ENCODE measurements at regions not wholly inside any gene's neighbourhood (a gene's known extent, or its start where the extent isn't known, plus 50 kb on each side); places are given as distances from the start of the nearest gene placed in this dataset.
"Not testable (repeated sequence)": the region's sequence is repeated elsewhere in the genome, so short reads cannot be mapped to it uniquely, and the experiment has no call there.

DNA sequence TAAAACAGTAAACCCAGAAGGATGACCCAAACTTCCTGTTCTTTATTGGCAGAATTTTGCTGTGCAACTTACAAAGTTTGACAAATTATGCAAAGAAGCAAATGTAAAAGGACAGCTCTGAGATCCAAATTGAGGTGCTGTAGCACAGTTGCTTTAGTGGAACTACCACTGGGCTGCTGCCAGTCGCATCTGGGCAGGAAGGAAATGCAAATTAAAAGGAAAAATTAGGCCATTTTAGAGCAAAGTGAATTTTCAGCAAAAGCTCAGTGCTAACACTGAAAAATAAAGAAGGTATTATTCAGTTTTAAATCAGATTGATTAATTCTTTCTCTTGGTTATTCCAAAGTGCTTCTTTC is 104.5 kb downstream of the ZMAT3 start:
- DNase-seq = peak in 23 of 58 donors; percentile 0 to 70 (median 7)

DNA sequence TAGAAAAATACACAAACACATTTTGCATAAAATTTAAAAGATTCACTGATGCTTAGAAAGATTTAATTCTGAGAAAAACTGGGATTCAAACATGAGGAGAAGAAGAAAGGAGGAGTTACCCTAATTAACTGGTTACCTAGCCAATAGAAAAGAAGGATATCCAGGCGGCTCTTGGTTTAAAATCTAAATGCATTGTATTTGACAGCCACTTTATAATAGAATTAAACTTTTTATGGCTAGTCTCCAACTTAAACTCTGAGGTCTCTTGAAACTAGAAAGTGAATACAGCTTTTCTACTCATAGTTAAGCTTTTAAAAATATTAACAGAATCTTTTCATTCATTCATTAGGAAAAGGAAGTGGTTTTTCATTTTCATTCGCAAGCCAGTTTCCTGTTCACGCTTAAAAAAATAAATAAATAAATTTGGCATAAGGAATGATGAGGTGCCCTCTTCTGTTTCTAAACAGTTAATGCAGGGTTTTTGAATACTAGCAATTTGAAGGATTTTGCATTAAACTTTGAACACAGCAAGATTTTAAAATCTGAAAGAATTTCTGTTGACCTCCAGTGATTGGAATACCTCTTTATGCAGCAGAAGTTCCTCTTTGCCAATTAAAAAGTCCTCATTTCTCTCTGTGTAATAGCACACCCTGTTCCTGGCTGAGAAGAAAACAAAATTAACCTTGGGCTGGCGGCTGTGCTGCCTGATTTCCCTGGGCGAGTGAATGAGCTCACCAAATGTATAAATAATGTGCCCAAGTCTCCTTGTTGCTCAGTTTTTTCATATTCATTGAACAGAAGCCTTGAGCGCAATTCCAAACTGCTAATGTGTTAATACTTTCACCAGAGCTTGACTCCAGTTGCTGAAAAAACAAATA is 105.1 kb downstream of the ZMAT3 start:
- DNase-seq = peak in 38 of 58 donors; percentile 0 to 84 (median 18)

DNA sequence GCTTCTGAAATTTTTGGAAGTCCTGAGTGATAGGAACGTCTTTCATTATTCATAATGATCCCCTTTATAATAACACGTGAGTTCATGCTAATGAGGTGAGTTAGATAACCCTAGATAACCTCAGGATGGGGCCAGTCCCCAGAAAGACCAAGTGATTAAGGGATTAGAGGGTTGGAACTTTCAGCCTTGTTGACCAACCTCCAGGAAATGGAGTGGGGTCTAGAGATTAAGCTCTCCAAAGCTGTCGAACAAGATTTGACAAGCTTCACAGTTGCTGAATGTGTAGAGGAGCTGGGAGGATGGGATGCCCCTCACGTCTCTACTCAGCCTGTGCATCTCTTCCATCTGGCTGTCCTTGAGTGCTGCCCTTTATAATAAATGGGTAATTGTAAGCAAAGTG is 107.1 kb downstream of the ZMAT3 start:
- no peak for DNase-seq

DNA sequence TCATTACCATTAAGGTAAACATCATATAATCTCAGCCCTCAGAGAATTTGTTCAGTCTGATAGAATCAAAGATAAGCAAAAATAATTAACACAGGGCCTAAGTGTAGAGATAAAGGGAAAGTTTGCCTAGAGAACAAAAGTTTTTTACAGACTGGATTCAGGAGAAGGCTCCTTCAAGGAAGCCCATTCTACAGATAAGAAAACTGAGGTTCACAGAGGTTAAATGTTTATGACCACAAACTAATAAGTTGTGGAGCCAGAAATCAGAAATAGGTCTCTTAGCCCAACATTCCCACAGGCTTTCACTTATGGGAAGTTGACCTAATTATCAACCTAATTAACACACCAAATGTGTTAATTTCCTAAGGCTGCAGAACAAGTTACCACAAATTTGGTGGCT is 110.7 kb downstream of the ZMAT3 start:
- no peak for DNase-seq

DNA sequence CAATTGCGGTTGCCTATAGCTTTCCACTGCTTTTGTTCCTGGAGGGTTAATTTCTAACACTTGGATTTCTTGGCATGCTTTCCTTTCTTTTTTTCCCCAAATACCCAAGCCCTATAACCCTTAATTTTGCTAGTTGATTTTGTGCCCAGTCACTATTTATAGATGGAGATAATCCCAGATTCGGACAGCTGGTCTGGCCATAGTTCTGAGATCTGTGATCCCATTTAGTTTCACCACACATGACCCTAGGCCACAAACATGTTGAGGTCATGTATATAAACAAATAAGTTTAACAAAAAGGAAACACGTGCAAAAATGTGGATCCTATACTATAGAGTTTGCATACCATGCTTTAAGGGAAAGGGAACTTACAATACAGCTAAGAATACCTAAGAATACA is 111.4 kb downstream of the ZMAT3 start:
- no peak for DNase-seq

DNA sequence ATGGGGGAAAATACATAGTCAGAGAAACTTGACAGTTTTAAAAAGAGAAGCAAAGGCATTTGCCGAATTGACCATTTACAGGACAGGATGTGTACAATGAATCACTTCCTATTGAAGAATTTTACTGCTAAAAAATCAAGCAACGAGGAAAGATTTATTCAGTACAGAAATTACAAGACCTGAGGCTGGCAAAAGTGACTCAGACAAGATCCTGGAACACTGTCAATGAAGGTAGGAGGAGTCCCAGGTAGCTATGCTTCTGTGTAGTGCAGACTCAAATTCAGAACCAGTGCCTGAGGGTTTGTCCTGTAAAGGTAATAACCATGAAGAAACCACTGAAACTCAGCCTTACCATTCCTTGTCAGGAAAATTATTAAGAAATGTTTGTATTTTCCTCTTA is 120.9 kb downstream of the ZMAT3 start:
- DNase-seq = no peak

DNA sequence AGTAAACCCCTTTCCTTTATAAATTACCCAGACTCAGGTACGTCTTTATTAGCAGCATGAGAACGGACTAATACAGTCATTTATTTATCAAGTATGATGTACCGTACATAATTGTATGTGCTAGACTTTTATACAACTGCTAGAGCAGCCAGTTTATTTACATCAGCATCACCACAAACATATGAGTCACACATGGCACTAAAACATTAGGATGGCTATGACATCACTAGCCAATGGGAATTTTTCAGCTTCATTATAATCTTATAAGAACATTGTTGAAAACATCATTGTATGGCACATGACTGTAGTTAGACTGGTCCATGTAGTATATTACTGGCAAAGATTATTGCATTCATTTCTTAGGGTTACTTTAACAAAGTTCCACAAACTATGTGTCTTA is 121.7 kb downstream of the ZMAT3 start:
- no peak for DNase-seq

DNA sequence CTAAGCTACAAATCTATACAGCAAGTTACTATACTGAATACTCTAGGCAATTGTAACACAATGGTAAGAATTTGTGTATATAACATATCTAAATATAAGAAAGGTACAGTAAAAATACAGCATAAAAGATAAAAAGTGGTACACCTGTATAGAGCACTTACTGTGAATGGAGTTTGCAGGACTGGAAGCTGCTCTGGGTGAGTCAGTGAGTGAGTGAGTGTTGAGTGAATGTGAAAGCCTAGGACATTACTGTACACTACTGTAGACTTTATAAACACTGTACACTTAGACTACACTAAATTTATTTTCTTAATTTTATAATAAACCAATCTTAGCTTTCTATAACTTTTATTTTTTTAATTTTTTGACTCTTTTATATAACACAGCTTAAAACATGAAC is 123.1 kb downstream of the ZMAT3 start:
- DNase-seq = no peak

DNA sequence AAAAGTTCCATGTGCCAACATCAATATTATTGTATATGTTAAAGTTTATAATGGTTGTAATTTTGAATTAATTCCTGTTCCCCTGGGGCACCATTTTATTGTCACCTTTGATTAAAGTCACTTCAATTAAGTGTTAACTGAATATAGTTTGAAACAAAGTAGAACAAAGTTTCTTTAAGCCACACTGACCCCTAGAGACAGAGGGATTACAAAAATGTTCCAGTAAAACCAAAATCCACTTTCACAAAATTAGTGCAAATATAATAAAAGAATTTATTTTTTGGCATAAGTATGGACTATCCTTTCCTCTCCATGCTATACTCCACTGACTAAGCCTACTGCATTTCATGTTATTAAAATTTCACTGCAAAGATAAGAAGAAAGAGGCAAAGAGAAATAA is 123.9 kb downstream of the ZMAT3 start:
- DNase-seq = no peak

DNA sequence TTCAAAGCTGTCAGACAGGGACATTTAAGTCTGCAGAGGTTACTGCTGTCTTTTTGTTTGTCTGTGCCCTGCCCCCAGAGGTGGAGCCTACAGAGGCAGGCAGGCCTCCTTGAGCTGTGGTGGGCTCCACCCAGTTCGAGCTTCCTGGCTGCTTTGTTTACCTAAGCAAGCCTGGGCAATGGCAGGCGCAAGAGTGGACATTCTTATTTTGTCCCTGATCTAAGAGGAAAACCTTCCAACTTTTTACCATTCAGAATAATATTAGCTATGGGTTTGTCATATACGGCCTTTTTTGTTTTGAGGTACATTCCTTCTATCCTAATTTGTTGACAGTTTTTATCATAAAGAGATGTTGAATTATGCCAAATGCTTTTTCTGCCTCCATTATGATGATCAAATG is 129.3 kb downstream of the ZMAT3 start:
- DNase-seq = not testable (repeated sequence)

DNA sequence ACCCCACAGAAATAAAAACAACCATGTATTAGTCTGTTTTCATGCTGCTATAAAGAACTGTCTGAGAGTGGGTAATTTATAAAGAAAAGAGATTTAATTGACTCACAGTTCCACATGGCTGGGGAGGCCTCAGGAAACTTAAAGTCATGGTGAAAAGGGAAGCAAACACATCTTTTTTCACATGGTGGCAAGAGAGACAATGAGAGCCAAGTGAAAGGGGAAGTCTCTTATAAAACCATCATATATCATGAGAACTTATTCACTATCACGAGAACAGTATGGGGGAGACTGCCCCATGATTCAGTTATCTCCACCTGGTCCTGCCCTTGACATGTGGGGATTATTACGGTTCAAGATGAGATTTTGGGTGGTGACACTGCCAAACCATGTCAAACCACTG is 141.5 kb downstream of the ZMAT3 start:
- DNase-seq = no peak

DNA sequence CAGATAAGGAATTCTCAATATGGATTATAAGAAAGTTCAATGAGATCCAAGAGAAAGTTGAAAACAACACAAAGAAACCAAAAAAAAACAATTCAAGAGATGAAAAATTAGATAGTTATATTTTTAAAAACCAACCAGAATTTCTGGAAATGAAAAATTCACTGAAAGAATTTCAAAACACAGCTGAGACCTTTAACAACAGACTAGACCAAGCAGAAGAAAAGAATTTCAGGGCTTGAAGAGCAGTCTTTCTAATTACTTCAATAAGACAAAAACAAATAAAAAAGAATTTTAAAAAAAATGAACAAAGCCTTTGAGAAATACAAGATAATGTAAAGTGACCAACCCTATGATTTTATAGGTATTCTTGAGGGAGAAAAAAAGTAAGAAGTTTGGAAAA is 155.4 kb downstream of the ZMAT3 start:
- no peak for DNase-seq

DNA sequence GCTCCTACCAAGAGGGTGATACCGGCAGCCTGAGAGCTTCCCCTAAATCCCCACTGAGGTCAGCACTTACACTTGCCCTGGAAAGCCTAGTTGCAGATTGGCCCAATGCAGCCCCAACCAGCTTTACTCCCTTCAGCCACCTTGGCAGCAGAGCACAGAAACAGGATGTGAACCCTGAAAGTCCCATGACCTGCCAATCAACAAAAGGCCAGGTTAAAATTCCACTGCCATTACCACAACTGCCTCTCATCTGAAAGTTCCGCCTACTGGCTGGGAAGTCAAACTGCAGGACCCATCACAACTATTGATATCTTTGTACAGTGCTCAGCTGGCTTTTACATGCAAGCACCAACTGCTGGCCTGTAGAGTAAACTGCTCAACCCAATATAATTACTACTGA is 156.2 kb downstream of the ZMAT3 start:
- no peak for DNase-seq

DNA sequence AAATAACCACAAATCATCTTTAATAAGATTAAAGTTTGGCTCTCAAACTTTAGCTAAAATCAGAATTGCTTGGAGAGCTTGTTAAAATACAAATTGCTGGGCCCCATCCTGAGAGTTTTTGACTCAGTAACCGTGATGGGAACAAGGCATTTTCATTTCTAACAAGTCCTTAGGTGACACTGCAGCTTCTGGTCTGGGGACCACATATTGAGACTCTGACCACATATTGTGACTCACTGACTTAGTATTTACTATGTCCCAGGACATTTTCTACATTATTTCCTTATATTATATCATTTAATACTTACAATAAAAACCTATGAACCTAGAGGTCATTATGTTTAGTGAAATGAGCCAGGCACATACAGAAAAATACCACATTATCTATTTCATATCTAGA is 164.5 kb downstream of the ZMAT3 start:
- no peak for DNase-seq

DNA sequence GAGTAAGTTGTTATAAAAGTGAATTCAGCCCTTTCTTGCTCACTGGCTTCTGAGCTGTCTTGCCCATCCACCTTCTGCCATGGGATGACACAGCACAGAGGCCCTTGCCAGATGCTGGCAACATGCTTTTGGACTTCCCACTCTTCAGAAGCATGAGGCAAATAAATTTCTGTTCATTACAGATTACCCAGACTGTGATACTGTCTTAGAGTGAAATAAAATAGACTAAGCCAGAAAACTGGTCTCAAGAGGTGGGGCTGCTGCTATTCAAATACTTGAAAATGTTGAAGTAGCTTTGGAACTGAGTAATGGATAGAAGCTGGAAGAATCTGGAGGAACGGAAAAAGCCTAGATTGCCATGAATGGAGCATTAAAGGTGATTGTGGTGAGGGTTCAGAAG is 170.4 kb downstream of the ZMAT3 start:
- no peak for DNase-seq

DNA sequence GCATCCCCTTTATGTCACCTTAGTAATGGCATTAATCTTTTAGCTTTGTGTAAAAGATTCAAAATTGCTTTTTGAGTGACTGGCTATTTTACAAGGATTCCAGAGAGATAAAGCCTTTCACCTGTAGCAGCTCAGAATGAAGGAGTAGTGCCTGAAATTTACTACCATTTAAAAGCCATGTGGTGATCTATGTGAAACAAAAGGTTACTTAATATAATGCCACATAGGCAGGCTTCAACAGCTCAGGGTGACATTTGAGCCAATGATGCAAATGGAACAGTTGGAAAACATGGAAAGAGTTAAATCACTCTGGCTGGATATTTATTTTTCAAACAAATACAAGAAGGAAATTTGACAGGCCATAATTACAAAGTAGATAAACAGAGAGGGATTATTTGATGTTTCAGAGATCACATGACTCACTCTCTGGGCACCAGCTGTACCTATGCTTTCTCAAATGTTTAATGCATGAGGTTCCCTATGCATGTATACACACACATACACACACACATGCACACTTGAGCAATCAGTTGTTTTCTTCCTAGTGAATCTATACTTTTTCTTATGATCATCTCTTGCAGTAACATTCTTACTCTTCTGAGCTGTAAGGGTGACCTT is 171.5 kb downstream of the ZMAT3 start:
- DNase-seq = no peak

DNA sequence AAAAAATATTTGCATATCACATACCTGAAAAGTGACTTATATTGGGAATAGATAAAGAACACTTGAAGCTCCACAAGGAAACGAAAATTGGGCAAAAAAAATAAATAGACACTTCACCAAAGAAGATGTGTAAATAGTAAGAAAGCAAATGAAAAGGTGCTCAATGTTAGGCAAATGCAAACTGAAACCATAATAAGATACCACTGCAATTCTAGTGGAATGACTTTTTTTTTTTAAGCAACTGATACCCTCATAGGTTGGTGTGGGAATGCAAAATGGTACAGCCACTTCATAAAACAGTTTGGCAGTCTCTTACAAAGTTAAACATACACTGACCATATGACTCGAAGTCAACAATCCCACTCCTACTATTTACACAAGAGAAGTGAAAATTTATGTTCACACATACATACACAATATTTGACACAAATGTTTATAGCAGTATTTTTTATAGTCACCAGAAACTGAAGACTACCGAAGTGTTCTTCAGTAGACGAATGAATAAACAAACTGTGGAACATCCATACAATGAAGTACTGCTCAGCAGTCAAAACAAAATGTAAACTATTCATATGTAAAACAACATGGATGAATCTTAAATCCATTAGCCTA is 176.3 kb downstream of the ZMAT3 start:
- DNase-seq = no peak

Measured in anterior cingulate cortex (tissue), 58 donors.